ENCODE measurements at regions not wholly inside any gene's neighbourhood (a gene's known extent, or its start where the extent isn't known, plus 50 kb on each side); places are given as distances from the start of the nearest gene placed in this dataset.
A peak's percentile ranks its signal among the peaks of the same experiment; 100 is the strongest.

- H3K4me1 ChIP-seq, result peaks cover 0 to 23% (median 0%) of the 10 kb centered on the region in 9 donors
- no peak overlapping the region for H3K27ac ChIP-seq
- WGBS, 2 donors, result 85% methylated on average over 3 of the region's 3 CpGs
- no peaks in the 10 kb centered on the region for H3K36me3 ChIP-seq
- no peaks in the 10 kb centered on the region for H3K9me3 ChIP-seq
- TF ChIP-seq, protein P1, sequence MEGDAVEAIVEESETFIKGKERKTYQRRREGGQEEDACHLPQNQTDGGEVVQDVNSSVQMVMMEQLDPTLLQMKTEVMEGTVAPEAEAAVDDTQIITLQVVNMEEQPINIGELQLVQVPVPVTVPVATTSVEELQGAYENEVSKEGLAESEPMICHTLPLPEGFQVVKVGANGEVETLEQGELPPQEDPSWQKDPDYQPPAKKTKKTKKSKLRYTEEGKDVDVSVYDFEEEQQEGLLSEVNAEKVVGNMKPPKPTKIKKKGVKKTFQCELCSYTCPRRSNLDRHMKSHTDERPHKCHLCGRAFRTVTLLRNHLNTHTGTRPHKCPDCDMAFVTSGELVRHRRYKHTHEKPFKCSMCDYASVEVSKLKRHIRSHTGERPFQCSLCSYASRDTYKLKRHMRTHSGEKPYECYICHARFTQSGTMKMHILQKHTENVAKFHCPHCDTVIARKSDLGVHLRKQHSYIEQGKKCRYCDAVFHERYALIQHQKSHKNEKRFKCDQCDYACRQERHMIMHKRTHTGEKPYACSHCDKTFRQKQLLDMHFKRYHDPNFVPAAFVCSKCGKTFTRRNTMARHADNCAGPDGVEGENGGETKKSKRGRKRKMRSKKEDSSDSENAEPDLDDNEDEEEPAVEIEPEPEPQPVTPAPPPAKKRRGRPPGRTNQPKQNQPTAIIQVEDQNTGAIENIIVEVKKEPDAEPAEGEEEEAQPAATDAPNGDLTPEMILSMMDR (IDR thresholded peaks at IDR 0.05), result no peak
- DNase-seq (no peak), ATAC-seq (no peak)
- intact Hi-C loops (cut with DNase I), result no loop called here
- no peak overlapping the region for H3K4me3 ChIP-seq
- no peaks in the 10 kb centered on the region for H3K27me3 ChIP-seq
Measured at GRCh38 chr3:56896357-56896756, 94.6 kb upstream of the ARHGEF3 start.

- TF ChIP-seq, protein P1 (IDR thresholded peaks at IDR 0.05), result no peak
- peak in 3 of 8 donors; percentile 30 to 63 (median 51) for ATAC-seq
- Histone ChIP-seq H3K4me1 (peaks cover 0 to 15% (median 0%) of the 10 kb centered on the region in 9 donors), H3K27me3 (no peaks in the 10 kb centered on the region), H3K9me3 (no peaks in the 10 kb centered on the region), H3K36me3 (no peaks in the 10 kb centered on the region), H3K4me3 (no peak overlapping the region), H3K27ac (peak overlapping the region in 1 of 10 donors; percentile 31)
- WGBS, 2 donors, result 64 to 74% methylated on average over 10 of the region's 10 CpGs
- DNase-seq, result no peak
- intact Hi-C loops (cut with DNase I), result no loop called here
Measured at GRCh38 chr3:56894881-56895431, 93.2 kb upstream of the ARHGEF3 start.

GRCh38 chr3:56890448-56891091 is 88.8 kb upstream of the ARHGEF3 start:
- intact Hi-C loops (cut with DNase I), result no loop called here
- H3K27me3 ChIP-seq, result no peaks in the 10 kb centered on the region
- no peak overlapping the region for H3K27ac ChIP-seq
- ATAC-seq, result no peak
- WGBS, 2 donors, result 69 to 80% methylated on average over 8 of the region's 8 CpGs
- H3K9me3 ChIP-seq, result no peaks in the 10 kb centered on the region
- TF ChIP-seq, protein P1 (IDR thresholded peaks at IDR 0.05), result no peak
- no peak overlapping the region for H3K4me3 ChIP-seq
- DNase-seq, result no peak
- peaks cover 0 to 43% (median 20%) of the 10 kb centered on the region in 9 donors for H3K4me1 ChIP-seq
- no peaks in the 10 kb centered on the region for H3K36me3 ChIP-seq

GRCh38 chr3:56889131-56889530 is 87.4 kb upstream of the ARHGEF3 start:
- H3K4me3 ChIP-seq, result no peak overlapping the region
- 69 to 73% methylated on average over 7 of the region's 7 CpGs for WGBS, 2 donors
- DNase-seq (no peak), ATAC-seq (no peak)
- no peaks in the 10 kb centered on the region for H3K36me3 ChIP-seq
- H3K9me3 ChIP-seq, result no peaks in the 10 kb centered on the region
- TF ChIP-seq, protein P1 (IDR thresholded peaks at IDR 0.05), result no peak
- H3K27ac ChIP-seq, result no peak overlapping the region
- intact Hi-C loops (cut with DNase I), result no loop called here
- H3K4me1 ChIP-seq, result peaks cover 0 to 41% (median 20%) of the 10 kb centered on the region in 9 donors
- H3K27me3 ChIP-seq, result no peaks in the 10 kb centered on the region
